Keratinocyte (primary cell): ENCODE measurements at regions not wholly inside any gene's neighbourhood (a gene's known extent, or its start where the extent isn't known, plus 50 kb on each side); places are given as distances from the start of the nearest gene placed in this dataset.

ENCODE experiments used
- EZH2 ChIP-seq: IDR thresholded peaks from one replicate; pipeline ENCODE4 v1.6.1; 2012; ENCODE audit warnings: inconsistent platforms, mild to moderate bottlenecking, low read length, moderate library complexity
- TF ChIP-seq, protein P1 (sequence below), 3 experiments: IDR thresholded peaks in 1 of 3; conservative IDR thresholded peaks in 1 of 3; optimal IDR thresholded peaks in 1 of 3; 2 replicates in 2 of 3; 3 replicates in 1 of 3; pipeline versions ENCODE3 to v1.5.1; 2011; ENCODE audit warnings: low read length in 3 of 3, mild to moderate bottlenecking in 3 of 3, moderate library complexity in 2 of 3, control low read depth in 1 of 3, inconsistent platforms in 1 of 3; ENCODE audit not compliant: insufficient read depth in 2 of 3; ENCODE audit errors: extremely low read depth in 1 of 3

- TF ChIP-seq EZH2 = no peak
- TF ChIP-seq, protein P1, sequence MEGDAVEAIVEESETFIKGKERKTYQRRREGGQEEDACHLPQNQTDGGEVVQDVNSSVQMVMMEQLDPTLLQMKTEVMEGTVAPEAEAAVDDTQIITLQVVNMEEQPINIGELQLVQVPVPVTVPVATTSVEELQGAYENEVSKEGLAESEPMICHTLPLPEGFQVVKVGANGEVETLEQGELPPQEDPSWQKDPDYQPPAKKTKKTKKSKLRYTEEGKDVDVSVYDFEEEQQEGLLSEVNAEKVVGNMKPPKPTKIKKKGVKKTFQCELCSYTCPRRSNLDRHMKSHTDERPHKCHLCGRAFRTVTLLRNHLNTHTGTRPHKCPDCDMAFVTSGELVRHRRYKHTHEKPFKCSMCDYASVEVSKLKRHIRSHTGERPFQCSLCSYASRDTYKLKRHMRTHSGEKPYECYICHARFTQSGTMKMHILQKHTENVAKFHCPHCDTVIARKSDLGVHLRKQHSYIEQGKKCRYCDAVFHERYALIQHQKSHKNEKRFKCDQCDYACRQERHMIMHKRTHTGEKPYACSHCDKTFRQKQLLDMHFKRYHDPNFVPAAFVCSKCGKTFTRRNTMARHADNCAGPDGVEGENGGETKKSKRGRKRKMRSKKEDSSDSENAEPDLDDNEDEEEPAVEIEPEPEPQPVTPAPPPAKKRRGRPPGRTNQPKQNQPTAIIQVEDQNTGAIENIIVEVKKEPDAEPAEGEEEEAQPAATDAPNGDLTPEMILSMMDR (optimal IDR thresholded peaks at IDR 0.05 in 1 of 3, IDR thresholded peaks at IDR 0.05 in 1 of 3, conservative IDR thresholded peaks at IDR 0.05 in 1 of 3; ENCODE audit: extremely low read depth in 1 of 3, insufficient read depth in 2 of 3, low read length in 3 of 3) = no peak
Observed at GRCh38 chr3:139096670-139097069, 52.0 kb upstream of the PRR23C start.
